Activated naive CD4-positive, alpha-beta T cell treated with anti-CD3 and anti-CD28 coated beads, Interleukin-2, amount 50 U/mL, for 16 hours (primary cell): ENCODE measurements at regions not wholly inside any gene's neighbourhood (a gene's known extent, or its start where the extent isn't known, plus 50 kb on each side); places are given as distances from the start of the nearest gene placed in this dataset.
"Not testable (repeated sequence)": the region's sequence is repeated elsewhere in the genome, so short reads cannot be mapped to it uniquely, and the experiment has no call there.

Experiments
- DNase-seq: peaks from one replicate; pipeline ENCODE4 v3.0.0-alpha.2; 2020

DNA sequence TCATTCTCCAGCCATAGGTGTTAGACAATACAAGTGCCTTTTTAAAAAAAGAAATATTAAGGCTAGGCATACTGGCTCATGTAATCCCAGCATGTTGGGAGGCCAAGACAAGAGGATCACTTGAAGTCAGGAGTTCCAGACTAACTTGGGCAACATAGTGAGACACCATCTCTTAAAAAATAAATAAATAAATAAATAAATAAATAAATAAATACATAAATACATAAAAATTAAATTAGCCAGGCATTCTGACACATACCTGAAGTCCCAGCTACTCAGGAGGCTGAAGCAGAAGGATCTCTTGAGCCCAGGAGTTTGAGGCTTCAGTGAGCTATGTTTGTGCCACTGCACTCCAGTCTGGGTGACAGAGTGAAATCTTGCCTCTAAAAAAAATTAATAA is 85.8 kb upstream of the ATP1B1 start:
- DNase-seq: no peak

DNA sequence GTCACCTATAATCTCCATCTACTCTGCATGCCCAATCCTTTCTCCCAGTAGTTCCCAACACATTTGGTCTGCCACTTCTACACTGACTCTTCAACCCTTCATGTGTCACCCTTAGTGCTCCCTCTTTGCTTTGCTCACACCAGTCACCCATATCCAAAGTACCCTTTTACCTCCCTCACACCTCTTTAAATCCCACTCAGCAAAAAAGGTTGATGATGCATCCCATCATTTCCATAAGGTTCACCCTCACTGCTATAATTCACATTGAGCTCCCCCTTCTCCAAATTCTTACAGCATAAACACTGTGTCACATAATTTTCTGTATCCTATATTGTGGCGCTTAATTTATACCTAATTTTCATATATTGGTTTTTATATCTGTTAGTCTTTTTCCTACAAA is 83.8 kb upstream of the ATP1B1 start:
- no peak for DNase-seq

DNA sequence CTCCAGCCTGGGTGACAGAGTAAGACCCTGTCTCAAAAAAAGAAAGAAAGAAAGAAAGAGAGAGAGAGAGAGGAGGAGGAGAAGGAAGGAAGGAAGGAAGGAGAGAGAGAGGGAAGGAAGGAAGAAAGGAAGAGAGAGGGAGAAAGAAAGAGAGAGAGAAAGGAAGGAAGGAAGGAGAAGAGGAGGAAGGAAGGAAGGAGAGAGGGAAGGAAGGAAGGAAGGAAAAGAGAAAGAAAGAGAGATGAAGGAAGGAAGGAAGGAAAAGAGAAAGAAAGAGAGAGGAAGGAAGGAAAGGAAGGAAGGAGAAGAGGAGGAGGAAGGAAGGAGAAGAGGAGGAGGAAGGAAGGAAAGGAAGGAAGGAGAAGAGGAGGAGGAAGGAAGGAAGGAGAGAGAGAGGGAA is 82.2 kb upstream of the ATP1B1 start:
- DNase-seq: no peak

DNA sequence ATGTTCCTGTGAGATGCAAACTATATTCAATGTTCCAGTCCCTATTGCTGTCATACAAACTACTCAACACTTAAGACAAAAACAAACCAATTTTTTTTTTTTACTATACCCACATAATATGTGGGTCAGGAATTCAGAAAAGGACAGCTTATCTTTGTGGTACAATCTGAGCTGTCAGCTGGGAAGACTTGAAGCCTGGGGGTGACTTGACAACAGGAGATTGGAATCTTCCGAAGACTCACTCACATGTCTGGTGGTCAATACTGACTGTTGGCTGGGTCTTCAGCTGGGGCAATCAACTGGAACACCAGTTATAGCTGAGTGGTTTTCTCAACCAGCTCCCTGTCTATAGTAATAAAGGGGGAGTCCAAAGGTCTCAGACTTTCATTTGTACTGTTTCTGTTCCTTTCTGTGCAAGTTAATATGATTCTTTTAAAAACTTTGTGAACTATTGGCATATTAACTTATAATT is 81.7 kb upstream of the ATP1B1 start:
- DNase-seq: no peak

DNA sequence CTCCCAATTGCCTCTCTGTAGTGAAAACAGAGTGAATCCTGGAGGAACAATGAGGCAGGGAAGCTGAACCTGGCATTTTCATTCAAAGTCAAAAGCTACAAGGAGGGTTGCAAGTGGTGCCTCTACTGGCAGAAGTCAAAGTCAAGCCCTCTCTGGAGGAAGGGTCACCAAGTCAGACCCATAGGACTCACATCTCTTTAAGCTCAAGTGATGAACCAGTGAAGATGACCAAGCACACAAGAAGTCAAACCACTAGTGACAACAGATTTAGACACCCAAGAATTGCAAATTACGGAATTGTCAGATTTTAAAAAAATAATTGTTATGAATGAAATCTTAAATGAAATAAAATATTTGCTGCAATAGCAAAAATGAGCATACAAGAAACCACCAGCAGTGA is 81.1 kb upstream of the ATP1B1 start:
- no peak for DNase-seq

DNA sequence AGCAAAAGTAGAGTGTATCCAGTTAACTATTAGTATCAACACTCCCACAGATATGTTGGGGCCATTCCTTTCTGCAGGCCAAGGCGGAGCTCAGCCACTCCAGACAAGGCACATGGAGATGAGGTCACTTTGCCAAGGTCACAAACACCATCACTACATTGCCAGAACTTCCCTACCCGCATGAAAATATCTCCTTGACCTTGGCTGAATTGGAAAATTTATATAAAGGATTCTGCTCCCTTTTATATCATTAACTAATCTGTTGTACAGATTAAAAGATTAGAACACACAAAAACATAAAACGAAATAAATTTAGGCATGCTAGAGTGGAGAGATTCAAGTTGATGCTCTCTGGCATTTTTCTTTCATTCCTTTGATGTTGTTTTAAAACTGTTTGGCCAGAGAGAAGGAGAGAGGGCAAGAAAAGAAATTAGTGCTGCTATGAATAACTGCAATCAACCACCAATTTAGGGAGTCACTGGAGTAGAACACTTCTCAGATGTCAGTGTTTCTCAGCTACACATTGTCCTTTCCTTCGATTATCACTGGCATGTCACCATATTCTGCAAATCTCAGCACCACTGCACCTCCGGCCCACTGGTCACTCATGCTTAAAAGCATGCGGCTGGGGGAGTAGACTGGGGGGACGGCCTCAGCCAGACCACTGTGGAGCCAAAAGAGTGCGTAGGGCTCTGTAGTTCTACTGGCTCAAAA is 78.7 kb upstream of the ATP1B1 start:
- no peak for DNase-seq

DNA sequence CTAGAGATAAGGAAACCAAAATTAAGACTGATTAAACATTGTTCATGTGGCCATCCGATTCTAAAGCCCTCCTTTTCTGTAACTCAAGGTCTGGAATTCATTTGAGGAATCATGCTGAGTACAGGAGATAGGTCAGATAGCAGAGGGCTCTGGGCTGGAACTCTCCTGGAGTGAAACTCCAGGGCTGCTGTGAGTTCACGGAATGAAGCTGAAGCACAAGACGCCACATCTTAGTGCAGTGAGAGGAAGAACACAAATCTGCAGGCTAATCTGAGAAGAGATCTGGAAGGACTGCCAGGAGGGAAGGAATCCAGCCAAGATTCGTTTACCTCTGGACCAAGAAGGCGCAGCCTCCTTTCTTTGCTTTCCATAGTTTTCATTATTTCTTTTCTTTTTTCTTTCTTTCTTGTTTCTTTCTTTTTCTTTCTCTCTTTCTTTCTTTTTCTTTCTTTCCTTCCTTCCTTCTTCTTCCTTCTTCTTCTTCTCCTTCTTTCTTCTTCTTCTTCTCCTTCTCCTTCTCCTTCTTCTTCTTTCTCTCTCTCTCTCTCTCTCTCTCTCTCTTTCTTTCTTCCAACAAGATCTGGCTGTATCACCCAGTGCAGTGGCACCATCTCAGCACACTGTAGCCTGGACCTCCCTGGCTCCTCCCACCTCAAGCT is 74.8 kb upstream of the ATP1B1 start:
- DNase-seq: no peak

DNA sequence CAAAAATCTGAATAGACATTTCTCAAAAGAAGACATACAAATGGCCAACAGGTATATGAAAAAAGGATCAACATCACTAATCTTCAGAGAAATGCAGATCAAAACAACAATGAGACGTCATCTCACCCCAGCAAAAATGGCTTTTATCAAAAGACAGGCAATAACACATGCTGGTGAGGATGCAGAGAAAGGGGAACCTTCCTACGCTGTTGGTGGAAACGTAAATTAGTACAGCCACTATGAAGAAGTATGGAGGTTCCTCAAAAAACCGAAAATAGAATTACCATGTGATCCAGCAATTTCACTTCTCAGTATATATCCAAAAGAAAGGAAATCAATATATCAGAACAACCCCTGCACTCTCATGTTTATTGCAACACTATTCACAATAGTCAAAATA is 65.1 kb upstream of the ATP1B1 start:
- DNase-seq: no peak

DNA sequence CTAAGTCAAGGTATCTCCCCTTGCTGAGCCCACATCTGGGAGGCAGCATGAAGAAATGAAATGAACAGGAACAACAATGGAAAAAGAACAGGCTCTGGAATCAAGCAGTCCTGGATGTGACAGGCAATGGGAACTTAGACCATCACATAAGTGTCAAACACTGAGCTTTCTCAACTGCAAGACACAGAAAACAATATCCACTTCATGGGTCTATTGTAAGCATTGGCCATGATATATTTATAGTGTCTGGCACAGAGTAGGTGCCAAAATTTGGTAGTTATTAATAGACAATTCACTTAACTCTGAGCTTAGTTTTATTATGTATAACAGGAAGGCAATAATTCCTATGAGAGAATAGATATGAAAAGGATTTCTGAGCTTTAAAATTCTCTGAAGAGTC is 64.1 kb upstream of the ATP1B1 start:
- DNase-seq: no peak

DNA sequence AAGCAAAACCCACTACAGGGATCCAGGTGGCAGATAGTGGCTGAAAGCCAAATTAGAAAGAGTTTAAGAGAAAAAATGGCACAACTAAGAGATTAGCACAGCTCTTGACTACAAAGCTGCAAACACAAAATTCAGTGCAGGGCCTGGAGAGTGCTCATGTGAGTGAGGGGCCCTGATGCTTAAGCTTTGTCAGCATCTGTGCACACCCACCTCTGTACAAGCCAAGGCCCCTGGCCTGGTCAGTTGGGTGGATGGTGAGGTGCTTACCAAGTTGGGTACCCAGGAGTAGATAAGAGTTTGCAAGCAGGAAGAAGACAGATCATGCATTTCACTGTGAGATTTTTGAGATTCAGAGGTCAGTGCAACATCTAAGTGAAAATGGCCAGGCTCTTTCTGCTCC is 62.7 kb upstream of the ATP1B1 start:
- DNase-seq: no peak

DNA sequence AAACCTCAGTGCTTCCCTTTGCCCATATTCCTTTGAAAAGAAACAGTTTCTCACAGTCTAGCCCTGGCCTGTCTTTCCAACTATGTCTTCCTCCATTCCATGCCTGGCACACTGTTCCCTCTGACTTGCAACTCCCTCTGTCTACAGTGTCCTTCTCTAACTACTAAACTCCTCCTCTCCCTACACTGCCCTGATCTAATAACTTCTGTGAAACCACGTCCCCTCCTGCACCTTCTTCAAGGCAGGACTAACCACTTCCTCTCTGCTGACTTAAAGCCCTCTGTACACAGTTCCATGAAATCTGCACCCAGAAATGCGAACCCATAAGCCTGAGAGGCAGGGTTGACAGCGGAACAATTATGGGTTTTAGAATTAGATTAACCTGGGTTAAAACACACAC is 62.2 kb upstream of the ATP1B1 start:
- no peak for DNase-seq

DNA sequence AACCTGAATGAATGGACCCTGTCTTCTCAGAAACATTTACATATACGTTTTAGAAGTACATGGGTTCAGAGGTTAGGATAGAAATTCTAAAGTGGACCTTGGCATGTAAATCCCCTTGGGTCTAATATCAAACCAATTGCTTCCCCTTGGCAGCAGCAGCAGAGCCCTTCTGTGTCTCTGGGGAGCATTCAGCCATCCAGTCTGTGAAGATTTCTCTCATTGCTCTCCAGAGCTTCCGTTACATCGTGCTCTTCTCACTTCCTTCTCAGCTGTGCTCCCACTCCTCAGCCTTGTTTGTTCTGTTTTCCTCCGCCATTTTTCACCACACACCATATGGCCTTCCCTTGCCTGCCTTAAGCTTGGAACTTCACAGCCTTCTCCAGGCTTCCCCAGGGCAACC is 61.5 kb upstream of the ATP1B1 start:
- DNase-seq: no peak

DNA sequence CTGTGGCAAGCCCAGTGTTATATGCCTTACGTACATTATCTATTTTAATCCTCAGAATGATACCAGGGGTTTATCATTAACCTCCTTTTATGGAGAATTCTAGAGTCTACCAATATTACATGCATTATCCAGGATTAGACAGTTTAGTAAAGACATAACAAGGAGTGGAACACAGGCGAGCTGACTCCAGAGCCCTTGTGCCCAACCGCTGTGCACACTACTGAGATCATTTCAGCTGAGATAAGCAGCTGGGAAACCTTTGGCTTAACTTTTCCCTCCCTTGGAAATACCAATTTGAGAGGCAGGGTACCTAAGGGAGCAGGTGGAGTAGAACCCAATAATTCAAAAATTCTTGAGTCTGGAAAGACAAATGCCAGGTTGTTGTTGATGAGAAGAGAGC is 59.8 kb upstream of the ATP1B1 start:
- DNase-seq: no peak

DNA sequence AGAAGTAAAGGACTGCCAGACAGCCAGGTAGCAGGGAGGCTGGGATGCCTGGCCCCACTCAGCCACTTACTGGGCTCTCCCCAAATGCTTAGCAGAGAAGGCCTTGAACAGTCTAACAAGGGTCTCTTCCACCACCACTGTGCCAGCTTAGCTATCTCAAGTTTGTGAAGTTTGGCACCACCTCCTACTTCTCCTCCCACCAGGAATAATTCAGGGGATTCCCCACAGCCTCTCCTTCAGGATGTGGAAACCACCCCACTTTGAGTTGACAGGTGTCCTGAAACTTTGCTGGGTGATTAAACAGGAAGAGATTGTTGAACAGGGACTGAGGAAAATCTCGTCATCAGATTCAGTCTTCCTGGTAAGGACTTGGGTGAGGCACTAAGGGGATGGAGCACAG is 59.4 kb upstream of the ATP1B1 start:
- no peak for DNase-seq

DNA sequence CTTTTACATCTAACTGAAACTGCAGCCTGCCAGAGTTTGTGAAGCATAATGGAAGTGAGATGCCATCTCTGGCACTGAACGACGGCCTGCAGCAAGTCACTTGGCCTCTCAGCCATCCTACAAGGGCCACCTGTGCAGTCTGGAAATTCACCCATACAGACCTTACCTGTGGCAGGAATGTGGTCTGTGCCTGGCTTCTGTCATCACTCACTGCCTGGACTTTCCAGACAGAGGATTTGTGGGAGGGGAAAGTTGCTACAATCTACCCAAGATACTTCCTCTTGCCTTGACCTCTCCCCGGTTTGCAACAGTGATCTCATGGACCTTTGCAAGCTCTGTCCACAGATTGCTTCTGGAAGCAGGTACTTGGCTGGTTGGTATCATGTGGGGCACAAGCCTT is 58.4 kb upstream of the ATP1B1 start:
- no peak for DNase-seq

DNA sequence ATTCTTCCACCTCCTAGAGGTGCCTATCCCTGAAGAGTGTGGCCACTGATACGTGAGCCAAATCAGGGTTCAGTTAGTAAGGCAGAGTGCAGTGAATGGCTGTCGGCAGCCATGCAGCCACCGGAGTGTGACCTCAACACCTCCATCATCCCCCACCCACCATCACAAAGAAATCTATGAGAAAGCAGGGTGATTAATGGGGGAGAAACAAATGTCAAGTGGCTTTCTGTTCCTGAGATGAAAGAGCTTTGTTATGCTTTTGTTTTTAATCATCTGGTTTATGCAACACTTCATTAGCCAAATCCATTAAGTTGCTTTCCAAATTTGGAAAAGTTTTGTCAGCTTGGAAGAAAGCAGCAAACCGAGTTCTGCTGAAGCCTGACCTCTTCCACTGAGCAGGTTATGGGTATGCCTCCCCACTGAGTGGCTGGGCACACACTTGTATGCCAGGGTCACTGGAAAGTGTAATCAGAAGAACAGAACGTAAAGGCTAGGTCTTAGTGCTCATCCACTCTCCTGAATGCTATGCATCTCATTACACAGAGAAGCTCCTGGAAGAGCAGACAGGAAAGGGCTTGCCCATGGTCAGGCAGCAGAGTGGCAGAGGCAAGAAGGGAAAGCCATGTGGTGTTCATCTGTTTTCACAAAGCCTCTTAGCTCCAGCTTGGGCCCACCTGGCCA is 57.1 kb upstream of the ATP1B1 start:
- peak; percentile 42 for DNase-seq

DNA sequence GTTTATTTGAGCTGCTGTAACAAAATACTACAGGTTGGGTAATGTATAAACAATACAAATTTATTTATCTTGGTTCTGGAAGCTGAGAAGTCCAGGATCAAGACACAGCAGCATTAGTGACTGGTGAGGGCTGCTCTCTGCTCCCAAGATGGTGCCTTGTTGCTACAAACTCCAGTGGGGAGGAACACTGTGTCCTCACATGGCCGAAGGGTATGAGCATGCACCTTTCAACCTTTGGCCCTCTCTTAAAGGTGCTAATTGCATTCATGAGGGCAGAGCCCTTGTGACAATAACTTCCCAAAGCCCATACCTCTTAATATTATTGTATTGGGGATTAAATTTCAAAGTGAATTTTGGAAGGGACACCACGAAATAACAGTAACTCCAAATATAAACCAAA is 55.3 kb upstream of the ATP1B1 start:
- DNase-seq: no peak

DNA sequence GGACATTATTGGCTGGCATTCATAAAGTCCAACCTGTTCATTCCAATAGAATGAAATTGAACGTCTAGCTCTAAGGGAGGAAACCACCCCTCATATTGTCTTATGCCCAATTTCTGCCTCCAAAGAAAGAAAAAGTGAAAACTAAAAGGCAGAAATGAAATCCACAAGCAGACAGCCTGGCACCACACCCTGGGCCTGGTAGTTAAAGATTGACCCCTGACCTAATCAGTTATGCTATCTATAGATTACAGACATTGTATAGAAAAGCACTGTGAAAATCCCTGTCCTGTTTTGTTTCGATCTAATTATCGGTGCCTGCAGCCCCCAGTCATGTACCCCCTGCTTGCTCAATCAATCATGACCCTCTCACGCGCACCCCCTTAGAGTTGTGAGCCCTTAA is 54.3 kb upstream of the ATP1B1 start:
- not testable (repeated sequence) for DNase-seq

DNA sequence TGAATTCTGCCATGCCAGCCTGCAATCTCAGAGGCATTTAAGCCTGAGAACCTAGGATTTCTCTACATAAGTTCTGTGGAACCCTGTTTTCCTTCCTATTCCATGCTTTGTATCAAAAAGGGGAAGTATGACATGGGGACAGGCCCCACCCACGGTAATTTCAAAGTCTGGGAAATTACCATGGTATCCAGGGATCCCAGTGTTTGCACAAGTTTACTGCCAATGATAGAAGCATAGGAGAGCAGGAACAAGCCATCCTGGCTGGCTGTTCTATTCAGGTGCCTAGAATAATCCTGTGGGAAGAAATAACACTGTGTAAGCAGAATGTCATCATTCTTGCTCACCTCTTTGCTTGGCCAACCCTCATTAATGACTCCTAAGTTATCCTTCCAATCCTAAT is 53.8 kb upstream of the ATP1B1 start:
- no peak for DNase-seq

DNA sequence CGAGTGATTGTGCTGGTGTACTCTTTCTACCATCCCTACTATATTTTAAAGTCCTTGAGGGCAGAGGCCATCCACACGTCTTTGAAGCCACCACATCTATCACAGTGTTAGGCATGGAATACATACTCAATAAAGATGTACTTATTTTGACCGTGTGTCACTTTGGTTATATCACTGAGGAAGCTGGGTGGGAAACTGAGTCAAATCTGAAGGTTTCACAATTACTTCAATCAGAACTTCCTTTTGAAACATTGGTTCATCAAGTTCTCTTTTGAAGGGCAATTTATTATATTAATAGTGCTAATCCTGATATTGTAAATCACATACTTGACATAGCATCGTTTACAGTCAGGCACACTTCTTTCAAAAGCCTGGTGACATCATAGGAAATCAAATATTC is 53.3 kb upstream of the ATP1B1 start:
- DNase-seq: no peak
